Hindlimb muscle (tissue), 1 donor: ENCODE measurements at regions not wholly inside any gene's neighbourhood (a gene's known extent, or its start where the extent isn't known, plus 50 kb on each side); places are given as distances from the start of the nearest gene placed in this dataset.
A peak's percentile ranks its signal among the peaks of the same experiment; 100 is the strongest.
"Not testable (repeated sequence)": the region's sequence is repeated elsewhere in the genome, so short reads cannot be mapped to it uniquely, and the experiment has no call there.

Experiments
- DNase-seq: peaks from one replicate; pipeline ENCODE4 v3.0.0-alpha.2; 2013

DNA sequence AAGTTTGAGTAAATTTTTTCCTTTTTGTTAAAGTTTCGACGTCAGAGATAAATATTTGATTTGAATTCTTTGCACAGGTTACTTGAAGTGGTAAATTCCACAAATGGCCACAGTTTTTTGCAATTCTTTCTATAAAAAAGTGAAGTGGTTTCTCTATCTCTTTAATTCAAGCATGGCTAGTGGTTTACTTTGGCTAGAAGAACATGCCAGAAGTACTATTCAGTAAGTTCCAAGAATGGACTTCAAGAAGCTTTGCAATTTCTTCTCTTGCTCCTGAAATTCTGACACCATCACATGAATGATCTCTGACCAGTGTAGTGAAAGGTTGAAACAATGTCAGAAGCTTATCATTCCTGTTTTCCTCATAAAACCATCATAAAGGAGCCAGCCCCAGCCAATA lies 55.7 kb upstream of the RNPC3 start:
- no peak for DNase-seq

DNA sequence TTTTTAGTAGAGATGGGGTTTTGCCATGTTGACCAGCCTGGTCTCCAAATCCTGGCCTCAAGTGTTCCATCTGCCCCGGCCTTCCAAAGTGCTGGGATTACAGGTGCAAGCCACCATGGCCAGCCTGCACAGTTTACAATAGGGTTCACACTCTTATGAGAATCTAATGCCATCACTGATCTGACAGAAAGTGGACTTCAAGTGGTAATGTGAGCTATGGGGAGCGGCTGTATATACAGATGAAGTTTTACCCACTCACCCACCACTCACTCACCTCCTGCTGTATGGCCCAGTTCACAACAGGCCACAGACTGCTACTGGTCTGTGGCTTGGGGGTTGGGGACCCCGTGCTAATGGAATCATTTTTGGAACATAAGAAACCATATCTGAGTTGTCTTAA lies 58.4 kb upstream of the RNPC3 start:
- no peak for DNase-seq

DNA sequence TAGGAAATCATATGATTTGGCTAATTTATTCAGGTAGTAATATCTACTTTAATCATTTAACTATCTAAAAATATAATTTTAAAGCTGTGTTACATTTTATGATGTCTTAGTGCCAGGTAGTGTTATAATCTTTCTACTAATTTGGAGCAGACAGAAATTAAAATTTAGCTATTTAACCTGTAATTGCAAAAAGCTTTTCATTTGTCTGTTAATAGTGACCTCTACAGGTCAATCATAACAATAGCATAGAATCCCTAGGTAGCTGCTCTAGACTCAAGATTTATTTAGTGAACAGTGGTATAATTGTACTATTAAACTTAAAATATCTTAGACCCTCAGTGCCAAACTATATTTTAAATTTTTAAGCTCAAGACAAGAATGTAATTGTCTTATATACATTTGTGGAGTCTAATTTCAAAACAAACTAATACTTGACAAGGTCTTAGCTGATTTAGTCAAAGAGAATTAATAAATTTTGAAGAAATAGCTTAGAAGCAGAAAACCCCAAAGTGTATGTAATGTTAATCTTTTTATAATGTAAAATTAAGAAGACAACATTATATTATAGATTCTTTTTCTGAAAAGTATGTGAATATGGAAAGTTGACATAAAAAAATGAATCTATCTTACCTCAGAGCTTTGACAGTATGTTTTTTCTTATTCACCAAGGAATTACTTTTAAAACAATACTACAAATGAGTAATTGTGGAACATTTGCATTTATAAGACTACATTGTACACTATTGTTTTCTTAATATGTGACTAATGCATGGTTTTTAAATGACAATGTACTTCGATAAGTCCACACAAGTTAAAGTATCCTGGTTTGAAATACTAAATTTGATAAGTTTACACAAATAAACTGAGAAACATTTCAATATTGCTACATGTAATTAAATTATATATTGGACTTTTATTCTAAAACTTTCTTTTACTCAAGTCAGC lies 64.1 kb upstream of the RNPC3 start:
- no peak for DNase-seq

DNA sequence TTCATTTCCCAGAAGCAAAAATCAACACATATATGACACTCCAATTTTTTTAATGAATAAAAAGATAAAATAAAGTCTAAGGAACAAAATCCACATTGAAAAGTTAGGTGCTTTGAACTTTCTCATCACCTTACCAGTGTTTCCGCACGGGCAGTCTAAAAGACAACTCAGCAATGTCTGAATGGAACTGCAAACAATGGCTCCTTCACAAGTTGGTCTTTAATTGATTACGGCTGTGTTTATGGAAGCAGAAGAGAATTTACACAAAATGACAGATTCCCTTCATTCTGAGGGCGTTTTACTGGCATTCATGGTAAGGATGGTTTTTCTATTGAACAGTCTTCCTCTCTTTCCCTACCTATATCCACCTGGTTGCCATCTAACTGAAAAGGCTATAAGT lies 65.0 kb upstream of the RNPC3 start:
- DNase-seq = no peak

DNA sequence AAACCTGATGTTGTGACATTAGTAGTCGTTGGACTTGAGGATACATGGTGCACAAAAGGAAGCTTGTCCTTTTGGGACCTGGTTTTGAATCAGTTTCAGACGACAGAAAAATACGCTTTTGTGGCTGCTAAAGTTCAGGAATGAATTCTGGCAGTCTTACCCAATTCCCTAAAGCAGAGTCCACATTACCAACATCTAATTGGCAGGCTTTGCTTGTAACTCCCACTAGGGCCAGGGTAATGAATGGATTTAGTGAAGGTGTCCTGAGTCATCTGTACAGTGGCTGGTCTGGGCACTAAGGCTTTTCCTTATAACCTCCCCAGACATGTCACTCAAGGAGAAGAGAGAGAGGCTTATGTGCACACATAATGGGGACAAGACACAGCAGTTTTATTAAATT lies 66.2 kb upstream of the RNPC3 start:
- DNase-seq = no peak

DNA sequence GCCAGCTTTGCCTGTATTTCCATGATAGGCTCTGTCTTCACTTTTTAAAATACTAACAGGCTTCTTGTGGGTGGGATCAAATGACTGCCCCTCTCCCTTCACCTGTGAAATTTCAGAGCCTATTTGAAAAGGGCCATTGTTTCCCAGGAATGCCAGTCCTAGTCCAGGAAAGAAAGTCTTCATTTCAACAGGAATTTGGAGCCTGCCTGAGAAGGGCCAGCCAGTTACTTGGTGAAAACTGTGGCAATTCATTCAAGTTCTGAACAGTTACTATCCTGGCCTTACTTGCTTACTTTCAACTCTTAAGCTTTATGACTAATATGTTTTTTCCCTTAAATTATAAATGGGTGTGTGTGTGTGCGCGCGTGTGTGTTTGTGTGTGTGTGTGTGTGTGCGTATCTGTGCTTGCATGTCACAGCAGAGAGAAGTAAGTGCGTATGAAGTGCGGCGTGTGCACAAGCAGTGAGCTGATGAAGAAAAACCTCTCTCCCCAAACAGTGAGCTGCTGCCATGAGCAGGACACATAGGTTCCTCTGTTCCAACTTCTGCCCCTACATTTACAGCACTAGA lies 67.5 kb upstream of the RNPC3 start:
- DNase-seq = peak; percentile 11

DNA sequence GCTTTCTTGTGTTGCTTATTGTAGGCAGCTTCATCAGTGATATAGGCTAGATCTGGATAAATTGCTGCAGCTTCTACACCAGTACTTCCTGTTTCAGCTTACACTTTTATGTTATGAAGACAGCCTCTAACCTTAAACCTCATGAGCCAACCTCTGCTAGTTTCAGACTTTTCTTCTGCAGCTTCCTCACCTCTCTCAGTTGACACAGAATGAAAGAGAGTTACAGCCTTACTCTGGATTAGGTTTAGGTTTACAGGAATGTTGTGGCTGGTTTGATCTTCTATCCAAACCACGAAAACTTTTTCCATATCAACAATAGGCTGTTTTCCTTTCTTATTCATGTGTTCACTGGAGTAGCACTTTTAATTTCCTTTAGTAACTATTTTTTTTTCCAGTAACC lies 76.9 kb upstream of the RNPC3 start:
- DNase-seq = no peak

DNA sequence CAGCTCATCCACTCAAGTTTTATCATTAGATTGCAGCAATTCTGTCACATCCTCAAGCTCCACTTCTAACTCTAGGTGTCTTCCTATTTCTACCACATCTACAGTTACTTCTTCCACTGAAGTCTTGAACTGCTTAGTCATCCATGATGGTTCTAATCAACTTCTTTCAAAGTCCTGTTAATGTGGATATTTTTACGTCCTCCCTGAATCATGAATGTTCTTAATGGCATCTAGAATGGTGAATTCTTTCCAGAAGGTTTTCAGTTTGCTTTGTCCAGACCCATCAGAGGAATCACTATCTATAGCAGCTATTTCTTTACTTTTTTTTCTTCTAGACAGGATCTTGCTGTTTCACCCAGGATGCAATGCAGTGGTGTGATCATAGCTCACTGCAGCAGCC lies 78.0 kb upstream of the RNPC3 start:
- DNase-seq = no peak

DNA sequence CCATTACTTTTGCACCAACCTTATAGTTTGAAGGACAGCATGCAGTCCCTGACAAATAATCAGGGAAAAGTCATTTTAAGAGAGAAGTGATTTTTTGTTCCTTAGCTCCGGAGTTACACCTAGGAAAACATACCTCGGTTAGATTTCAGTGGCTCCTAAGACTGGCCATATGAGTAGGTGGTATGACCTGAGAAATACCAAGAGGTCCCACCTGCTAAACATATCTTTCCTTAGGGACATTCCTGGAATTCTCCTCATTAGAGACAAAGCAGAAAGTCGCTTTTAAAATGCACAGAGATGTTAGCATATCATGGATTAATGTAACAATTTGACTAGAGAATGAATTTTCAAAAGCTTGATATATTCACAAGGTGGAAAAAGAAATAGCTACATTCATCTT lies 84.2 kb upstream of the RNPC3 start:
- DNase-seq = no peak

DNA sequence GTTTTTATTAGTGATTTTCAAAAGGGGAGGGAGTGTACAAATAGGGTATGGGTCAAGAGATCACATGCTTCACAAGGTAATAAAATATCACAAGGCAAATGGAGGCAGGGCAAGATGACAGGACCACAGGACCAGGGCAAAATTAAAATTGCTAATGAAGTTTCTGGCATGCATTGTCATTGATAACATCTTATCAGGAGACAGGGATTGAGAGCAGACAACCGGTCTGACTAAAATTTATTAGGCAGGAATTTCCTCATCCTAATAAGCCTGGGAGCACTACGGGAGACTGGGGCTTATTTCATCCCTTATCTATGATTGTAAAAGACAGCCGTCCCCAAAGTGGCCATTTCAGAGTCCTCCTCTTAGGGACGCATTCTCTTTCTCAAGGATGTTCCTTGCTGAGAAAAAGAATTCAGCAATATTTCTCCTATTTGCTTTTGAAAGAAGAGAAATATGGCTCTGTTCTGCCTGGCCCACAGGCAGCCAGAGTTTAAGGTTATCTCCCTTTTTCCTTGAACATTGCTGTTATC lies 88.9 kb upstream of the RNPC3 start:
- not testable (repeated sequence) for DNase-seq

DNA sequence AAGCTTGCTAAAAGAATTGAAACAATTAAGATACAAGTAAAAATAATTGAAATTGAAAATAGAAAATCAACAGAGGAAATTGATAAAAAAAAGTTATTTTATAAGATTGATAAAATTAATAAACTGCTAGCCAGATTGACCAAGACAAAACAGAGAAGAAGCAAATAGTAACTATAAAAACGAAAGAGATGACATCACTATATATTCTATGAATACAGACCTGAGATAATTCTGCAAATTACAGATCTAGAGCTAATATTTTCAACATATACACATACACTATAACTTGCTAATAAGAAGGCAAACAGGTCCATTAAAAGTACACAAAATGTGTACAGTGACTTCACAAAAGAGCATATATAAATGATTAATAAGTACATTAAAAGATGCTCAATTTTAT lies 90.1 kb upstream of the RNPC3 start:
- no peak for DNase-seq

DNA sequence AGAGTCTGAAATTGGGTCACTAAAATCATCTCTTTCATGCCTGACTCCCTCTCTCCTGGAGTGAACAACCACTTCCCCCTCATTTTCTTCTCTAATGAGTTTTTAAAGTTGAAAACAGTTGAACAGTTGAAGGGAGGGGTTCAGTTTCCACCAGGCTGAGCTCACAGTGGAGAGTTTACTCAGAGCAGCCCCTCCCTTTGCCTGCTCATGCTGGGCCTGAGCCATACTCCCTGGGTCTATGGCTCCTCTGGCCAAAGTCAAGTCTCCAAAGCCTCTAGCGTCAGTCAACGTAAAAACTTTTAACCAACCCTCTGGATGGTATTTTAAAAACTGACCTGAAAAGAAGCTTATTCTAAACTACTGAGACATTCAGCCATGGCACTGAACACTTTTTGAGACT lies 100.8 kb upstream of the RNPC3 start:
- no peak for DNase-seq

DNA sequence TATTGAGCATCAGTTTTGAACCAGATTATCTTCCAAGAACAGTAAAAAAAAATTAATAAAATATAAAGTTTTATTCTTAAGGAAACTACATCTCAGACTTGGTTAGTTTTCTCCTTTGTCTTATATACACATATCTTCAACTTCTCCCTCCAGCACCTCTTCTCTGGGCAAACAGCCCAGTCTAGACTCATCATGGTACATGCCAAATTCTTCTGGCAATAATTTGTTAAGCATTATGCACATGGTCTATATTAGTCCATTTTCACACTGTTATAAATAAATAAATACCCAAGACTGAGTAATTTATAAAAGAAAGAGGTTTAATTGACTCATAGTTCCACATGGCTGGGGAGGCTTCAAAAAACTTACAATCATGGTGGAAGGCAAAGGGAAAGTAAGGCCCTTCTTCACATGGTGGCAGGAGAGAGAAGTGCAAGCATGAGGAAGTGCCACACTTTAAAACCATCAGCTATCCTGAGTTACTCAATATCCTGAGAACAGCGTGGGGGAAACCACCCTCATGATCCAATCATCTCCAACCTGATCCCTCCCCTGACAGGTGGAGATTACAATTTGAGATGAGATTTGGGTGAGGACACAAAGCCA lies 108.7 kb upstream of the RNPC3 start:
- no peak for DNase-seq

DNA sequence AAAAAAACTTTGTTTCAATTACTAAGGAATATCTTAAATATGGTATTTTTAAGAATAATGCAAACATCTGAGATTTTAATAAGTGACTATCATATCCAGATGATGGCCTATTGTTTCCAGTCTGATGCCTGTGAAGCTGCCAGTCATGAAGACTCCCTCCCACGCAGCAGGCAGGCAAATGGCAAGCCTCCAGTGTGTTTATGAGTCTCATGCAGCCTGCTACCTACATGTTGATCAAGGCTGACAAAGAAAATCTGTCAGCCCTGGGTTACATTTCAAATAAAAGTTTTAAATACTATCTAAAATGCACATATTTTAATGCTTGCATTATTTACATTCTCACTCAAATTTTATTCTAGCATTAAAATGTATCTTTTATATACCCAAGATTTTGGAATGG lies 137.6 kb upstream of the RNPC3 start:
- DNase-seq = no peak

DNA sequence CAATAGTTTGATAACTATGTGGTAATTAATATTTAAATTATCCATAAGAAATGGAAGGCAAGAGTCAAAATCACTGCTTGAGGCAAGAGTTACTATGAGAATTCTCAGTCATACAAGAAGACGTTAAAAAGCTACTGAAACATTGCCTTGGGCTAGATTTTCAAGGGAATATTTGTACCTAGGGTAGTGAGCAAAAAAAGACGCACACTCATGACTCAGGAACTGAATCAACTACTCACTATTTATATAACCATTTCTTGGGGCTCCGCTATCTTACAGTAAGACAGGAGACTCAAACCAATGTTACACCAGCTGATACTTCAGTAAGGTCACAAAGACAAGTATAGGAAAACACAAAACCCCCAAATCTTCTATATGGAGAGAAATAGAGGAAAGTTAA lies 151.5 kb upstream of the RNPC3 start:
- DNase-seq = no peak

DNA sequence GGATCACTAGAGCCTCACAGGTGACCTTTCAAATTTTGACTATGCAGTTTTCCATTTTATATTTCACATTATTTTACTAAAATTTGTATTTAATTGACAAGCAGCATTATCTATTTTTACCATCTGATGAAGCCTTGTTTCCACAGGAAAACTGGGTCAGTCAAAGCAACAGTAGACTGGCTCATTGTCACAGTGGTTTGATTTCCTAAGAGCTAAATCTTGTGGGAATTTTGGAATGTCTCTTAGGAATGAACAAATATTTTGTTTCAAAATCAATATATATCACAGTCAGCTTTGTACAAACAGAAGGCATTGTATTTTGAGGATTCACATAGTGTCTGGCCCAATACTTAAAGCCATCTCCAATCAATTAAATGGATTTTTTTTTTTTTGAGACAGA lies 152.6 kb upstream of the RNPC3 start:
- DNase-seq = no peak

DNA sequence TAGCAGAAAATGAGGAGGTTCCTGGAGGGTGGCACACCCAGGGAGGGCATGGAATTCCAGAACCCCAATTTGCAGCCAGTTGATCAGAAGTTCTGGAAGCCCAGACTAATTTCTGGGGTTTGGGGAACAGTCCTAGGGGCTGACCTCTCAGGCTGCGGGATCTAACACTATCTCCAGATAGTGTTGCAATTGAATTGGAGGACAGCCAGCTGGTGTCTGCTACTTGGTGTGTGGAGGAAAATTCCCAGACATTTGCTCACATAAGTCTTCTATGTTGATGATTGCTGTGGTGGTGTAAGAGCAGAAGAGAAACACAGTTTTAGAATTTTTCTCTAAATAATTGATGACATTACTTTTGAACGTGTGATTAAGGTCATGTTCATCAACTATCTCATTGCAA lies 154.3 kb upstream of the RNPC3 start:
- DNase-seq = no peak

DNA sequence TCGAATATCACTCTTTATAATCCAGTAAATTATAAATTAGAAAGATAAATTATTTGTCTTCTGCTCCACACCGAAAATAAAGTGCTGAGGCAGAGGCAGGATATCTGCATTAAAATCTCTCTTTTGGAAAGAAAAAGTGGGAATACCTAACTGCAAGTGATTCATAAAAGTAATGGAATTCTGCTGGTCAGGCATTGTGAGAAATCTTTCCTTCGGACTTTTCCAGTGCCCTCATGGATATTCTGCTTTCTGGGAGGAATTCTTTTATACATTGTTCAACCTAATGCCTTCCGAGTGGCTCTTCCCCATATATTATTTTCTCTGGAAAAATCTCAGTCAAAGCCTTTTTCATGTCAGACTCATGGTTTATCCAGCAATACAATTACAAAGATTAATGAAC lies 158.3 kb upstream of the RNPC3 start:
- no peak for DNase-seq

DNA sequence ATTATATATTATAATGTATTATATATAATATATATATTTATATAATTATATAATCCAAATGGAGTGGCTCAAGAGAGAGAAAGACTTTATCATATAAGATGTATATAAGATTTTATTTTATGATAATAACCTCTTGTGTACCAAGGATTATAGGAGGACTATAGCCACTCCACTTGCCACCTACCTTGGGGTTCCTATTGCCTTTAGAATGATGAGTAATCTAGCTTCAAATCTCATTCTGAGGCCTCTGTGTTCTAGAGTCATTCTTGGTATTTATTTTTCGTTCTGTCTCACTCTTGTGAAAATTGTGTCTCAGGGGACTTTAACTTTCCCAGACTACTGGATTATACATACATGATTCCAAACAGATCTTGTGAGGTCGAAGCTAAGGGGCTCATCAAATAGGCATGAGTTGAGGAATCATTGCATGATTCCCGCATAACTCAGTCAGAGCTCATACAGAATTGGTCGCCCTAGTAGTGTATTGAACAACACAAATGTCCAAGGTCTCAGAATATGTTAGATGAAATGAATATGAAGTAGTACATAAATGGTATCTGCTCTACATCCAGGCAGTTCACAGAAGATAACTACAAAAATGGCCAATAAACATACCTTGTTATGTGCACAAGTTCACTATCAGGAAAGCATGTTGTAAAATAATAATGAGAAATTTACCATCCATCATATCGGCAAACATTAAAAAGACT lies 159.5 kb upstream of the RNPC3 start:
- DNase-seq = no peak

DNA sequence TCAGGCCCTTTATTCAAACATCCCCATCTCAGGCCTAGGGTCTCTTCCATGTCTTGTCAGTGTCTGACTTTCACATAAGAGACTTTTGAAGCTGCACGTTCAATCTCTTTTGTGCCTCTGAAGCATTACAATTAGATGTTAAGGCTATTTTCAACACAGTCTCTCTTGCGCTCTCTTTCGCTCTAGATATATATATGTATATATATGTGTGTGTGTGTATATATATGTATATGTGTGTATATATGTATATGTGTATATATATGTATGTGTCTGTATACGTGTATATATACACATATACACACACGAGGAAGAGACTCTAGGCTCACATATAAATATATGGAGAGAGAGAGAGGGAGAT lies 162.5 kb upstream of the RNPC3 start:
- no peak for DNase-seq

DNA sequence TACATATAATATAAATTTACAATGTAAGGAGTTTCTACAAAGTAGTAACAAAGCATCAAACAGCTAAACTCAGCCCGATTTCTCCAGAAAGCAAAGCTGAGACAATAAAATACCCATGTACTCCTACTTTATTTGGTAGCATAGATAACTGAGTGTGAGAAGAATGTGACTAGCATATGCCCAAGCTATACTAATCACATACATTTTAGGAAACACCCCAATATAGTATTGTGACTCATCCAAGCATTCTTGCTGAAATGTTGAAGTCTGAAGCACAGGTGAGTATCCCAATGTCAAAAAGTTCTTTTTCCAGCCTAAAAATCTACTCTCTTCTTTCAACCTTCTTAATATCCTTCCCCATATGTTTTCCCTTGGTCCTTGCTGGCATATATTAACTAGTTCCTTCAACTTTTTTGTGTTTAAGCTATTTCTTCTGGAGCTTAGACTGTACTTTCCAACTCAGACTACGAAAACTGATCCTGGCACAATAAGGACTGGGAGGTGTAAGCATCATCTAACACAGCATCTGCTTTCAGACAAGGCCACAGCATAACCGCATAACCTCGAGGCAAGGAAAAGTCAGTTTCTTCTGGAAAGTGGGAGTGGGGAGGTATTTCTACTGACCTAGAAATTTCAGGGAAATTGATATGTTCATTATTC lies 163.0 kb upstream of the RNPC3 start:
- DNase-seq = no peak

DNA sequence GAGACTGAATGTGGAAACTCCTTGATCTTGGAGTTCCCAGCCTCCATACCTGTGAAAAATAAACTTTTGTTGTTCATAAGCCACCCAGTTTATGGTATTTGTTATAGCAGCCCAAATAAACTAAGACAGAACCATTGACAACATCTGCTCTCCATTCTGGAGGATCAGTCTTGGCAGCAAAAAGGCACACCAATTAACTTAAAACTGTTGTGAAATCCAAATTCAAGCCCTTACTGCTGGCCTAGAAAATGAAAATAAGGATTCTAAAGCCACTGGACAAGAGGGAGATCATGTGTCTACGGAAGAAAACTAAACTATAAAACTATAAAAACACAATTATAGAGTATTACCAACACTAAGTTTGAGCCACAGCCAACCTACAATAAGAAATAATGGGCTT lies 172.1 kb upstream of the RNPC3 start:
- no peak for DNase-seq

DNA sequence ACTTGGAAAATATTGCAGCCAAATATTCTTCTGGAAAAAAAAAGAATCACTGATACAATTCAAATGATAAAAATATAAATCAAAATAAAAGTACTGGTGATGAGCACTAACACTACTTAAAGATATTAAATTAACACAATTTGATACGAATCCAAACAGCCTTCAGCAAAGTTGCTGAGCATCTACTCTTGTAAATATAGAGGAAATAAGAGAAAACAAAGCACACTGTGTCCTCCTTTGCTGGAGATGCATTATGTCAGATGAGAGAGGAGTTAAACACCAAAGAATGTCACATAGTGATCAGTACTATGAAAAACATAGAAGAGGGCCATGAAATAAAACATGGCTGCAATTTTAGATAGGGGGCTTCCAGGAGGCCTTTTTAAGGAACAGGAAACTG lies 177.4 kb upstream of the RNPC3 start:
- no peak for DNase-seq
